PC-9 (cell line): ENCODE measurements at regions not wholly inside any gene's neighbourhood (a gene's known extent, or its start where the extent isn't known, plus 50 kb on each side); places are given as distances from the start of the nearest gene placed in this dataset.

ENCODE experiments used
- EZH2 ChIP-seq: fragments of 200-600 bp; sonication (generic); IDR thresholded peaks from 2 replicates; pipeline ENCODE4 v1.8.0; 2017; ENCODE audit warnings: antibody characterized with exemption, low read depth
- TF ChIP-seq, protein P1 (sequence below): fragments of 200-600 bp; sonication (generic); conservative IDR thresholded peaks from 2 replicates; pipeline ENCODE4 v1.6.1; 2017; ENCODE audit warnings: mixed run types, antibody characterized with exemption, mild to moderate bottlenecking, moderate library complexity

DNA sequence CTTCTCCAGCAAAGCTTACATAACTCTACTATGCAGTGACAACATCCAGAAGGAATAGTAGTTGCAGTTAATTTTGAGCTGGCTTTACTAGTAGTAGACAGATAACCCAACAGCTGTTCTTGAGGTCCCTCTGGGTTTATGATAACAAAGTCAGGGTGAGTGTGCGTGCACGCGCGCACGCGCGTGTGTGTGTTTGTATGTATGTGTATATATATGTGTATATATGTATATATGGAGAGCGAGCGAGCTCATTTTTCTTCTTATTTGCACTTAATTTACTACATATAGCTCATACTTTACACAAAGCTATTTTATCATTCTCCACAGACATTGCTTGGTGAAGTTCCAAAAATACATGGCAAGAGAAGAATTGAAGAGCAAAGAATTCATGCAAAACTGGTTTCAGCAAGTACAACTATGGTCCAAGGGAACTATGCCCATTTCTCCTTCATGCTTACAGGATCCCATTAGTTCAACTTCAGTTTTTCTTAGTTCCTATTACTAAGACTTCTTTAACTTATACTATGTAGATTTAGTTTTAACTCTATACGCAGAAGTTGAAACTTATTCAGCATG lies 105.9 kb upstream of the TMEM168 start:
- TF ChIP-seq, protein P1, sequence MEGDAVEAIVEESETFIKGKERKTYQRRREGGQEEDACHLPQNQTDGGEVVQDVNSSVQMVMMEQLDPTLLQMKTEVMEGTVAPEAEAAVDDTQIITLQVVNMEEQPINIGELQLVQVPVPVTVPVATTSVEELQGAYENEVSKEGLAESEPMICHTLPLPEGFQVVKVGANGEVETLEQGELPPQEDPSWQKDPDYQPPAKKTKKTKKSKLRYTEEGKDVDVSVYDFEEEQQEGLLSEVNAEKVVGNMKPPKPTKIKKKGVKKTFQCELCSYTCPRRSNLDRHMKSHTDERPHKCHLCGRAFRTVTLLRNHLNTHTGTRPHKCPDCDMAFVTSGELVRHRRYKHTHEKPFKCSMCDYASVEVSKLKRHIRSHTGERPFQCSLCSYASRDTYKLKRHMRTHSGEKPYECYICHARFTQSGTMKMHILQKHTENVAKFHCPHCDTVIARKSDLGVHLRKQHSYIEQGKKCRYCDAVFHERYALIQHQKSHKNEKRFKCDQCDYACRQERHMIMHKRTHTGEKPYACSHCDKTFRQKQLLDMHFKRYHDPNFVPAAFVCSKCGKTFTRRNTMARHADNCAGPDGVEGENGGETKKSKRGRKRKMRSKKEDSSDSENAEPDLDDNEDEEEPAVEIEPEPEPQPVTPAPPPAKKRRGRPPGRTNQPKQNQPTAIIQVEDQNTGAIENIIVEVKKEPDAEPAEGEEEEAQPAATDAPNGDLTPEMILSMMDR = no peak
- TF ChIP-seq EZH2 = no peak
